GM12875 (cell line): ENCODE measurements at regions not wholly inside any gene's neighbourhood (a gene's known extent, or its start where the extent isn't known, plus 50 kb on each side); places are given as distances from the start of the nearest gene placed in this dataset.

Source experiments
- H3K4me3 ChIP-seq: one replicate; pipeline ENCODE4 v1.5.1; 2011; ENCODE audit warnings: low read depth, low read length, control low read depth
- CTCF ChIP-seq: IDR thresholded peaks from 2 replicates; pipeline ENCODE4 v1.5.1; 2011; ENCODE audit warnings: low read depth, mild to moderate bottlenecking, control low read depth, inconsistent platforms, low read length, moderate library complexity, borderline replicate concordance; ENCODE audit not compliant: insufficient read depth

GRCh38 chr13:103250071-103250470, 183.9 kb upstream of the SLC10A2 start:
- no peak for TF ChIP-seq CTCF
- no peak overlapping the region for H3K4me3 ChIP-seq

DNA sequence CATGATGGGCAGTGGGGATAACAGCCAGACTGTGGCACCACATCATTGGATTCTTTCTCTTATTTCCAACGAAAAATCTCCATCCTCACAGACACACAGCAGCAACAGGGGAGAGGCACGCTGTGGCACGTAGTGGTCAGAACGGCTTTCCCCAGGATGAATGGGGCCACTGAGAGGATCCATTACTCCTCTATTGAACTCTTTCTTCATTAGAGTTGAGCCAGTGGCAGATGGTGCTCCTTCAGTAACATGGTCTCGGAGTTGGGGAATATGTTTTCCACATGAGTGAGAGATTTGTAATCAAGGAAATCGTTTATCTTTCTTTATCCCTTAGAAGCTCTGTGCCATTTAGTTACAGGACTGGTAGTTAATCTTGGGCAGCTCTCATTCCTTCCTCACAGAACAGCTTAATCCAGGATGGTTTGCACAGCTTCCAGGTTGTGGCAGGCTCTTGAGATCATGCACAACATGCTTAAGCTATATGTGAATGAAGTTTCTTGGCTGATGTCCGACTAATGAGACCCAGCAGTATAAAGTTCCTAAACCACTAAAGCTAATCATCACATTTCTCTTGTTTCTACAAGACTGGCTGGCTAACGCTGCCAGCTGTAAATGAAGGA, 180.5 kb upstream of the SLC10A2 start:
- H3K4me3 ChIP-seq = no peak overlapping the region
- no peak for TF ChIP-seq CTCF

GRCh38 chr13:103243495-103243894, 177.3 kb upstream of the SLC10A2 start:
- no peak overlapping the region for H3K4me3 ChIP-seq
- no peak for TF ChIP-seq CTCF

DNA sequence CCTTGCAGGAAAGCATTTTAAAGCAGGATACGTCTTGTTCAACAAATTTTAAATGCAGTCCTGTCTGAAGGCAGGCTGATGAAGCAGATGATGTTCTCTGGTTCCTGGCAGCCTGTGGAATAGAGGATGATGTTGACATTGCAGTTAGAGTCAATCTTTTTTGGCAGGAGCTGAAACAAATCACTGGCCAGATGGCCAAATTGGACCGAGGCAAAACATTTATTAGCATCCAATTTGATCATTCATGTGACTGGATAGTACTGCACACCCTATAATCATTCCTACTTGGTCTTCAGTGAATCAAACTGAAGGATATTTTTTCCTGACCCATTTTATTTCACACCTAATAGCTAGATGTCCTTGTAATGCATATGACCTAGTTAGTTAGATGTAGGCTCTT, 172.2 kb upstream of the SLC10A2 start:
- H3K4me3 ChIP-seq = no peak overlapping the region
- no peak for TF ChIP-seq CTCF

DNA sequence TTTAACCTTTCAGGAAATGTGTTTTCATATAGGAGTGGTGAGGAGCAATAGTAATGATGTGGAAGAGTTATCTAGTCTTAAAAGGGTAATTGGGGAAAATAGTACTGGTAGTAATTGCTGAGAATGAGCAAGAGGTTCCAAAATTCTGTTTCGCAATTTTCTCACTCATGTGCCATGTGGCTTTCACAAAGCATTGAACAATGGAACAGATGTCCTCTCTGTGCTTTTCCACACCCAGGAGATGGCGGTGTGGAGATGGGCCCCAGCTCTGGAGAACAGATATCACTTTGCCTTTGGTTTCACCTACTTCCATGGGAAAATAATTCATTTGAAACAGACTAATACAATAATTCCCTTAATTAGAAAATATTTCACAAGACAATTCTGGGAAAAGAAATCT, 170.0 kb upstream of the SLC10A2 start:
- no peak for TF ChIP-seq CTCF
- no peak overlapping the region for H3K4me3 ChIP-seq

DNA sequence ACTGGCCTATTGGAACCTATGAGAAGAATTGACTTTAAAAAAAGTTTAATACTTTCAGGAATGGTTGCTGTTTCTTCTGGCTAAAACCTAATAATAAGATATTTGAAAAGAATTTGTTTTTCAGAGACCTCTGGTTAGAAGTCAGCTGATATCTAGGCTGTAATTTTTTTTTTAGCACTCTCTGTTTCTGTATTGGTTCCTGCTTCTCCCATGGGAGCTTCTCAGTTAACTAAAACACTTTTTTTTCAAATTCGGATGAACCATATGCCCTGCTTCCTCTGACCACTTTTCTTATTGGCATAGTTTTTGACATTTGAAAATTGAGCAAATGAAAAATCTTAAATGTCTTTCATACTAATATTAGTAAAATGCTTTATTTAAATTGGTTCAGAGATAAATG, 163.5 kb upstream of the SLC10A2 start:
- TF ChIP-seq CTCF = no peak
- H3K4me3 ChIP-seq = no peak overlapping the region

DNA sequence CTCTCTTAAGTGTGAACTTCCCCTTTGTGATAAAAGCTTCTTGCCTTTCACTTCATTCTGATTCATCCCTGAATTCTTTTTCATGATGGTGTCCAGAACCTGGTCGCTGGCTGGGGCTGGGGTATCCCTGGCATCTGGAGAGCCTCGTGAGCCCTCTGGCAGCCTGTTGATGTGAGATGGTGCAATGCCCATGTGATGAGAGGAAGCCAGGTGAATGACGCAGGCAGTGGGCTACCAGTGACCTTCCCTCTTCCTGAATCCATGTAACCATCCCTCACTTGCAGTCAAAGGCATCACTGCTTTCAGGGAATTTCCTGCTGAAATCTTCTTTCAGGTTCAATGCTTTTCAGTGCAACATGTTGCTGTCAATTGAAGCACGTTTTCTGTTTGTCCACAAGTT, 158.6 kb upstream of the SLC10A2 start:
- no peak overlapping the region for H3K4me3 ChIP-seq
- no peak for TF ChIP-seq CTCF
